ENCODE measurements at regions not wholly inside any gene's neighbourhood (a gene's known extent, or its start where the extent isn't known, plus 50 kb on each side); places are given as distances from the start of the nearest gene placed in this dataset.

GRCh38 chr13:61670384-61671161 is 254.9 kb upstream of the PCDH20 start:
- TF ChIP-seq CTCF (IDR thresholded peaks at IDR 0.05; ENCODE audit: low read depth, low read length, poor library complexity, severe bottlenecking) (no peak), EZH2phosphoT487 (IDR thresholded peaks at IDR 0.05; ENCODE audit: borderline replicate concordance, low read length) (no peak)
